Mesendoderm (in vitro differentiated cells): ENCODE measurements at regions not wholly inside any gene's neighbourhood (a gene's known extent, or its start where the extent isn't known, plus 50 kb on each side); places are given as distances from the start of the nearest gene placed in this dataset.
A peak's percentile ranks its signal among the peaks of the same experiment; 100 is the strongest.

ENCODE experiments used
- DNase-seq: peaks from one replicate; pipeline ENCODE4 v3.0.0; 2013
- H2AK5ac ChIP-seq: 2 replicates; pipeline ENCODE4 v1.6.1; 2013; ENCODE audit warnings: low read length, inconsistent platforms
- H2BK120ac ChIP-seq: 2 replicates; pipeline ENCODE4 v1.6.1; 2013; ENCODE audit warnings: low read depth, mild to moderate bottlenecking, low read length, moderate library complexity, mixed read lengths
- H2BK15ac ChIP-seq: replicated peaks from 2 replicates; pipeline ENCODE4 v1.6.1; 2013; ENCODE audit warnings: low read depth, mild to moderate bottlenecking, moderate library complexity
- H2BK5ac ChIP-seq: 2 replicates; pipeline ENCODE4 v1.6.1; 2013; ENCODE audit warnings: low read length, inconsistent platforms
- H3K18ac ChIP-seq: 2 replicates; pipeline ENCODE4 v1.6.1; 2013; ENCODE audit warnings: mild to moderate bottlenecking, low read length, mixed read lengths
- H3K23ac ChIP-seq: one replicate; pipeline ENCODE4 v1.6.1; 2013; ENCODE audit warnings: low read length
- H3K27ac ChIP-seq: 2 replicates; pipeline ENCODE4 v1.5.1; 2013; ENCODE audit warnings: low read depth, mild to moderate bottlenecking, inconsistent platforms, low read length, moderate library complexity
- H3K27me3 ChIP-seq: 2 replicates; pipeline ENCODE4 v1.6.1; 2013; ENCODE audit warnings: low read length, control low read depth, mild to moderate bottlenecking, inconsistent platforms; ENCODE audit not compliant: insufficient read depth, poor library complexity
- H3K36me3 ChIP-seq: 2 replicates; pipeline ENCODE4 v1.6.1; 2013; ENCODE audit warnings: low read length, inconsistent platforms; ENCODE audit not compliant: control insufficient read depth, insufficient read depth
- H3K4ac ChIP-seq: one replicate; pipeline ENCODE4 v1.6.1; 2013; ENCODE audit warnings: low read depth, mild to moderate bottlenecking, low read length, moderate library complexity
- H3K4me1 ChIP-seq: 2 replicates; pipeline ENCODE4 v1.6.1; 2013; ENCODE audit warnings: low read depth, low read length, inconsistent platforms; ENCODE audit not compliant: control insufficient read depth
- H3K4me2 ChIP-seq: 2 replicates; pipeline ENCODE4 v1.6.1; 2013; ENCODE audit warnings: low read length
- H3K4me3 ChIP-seq: 2 replicates; pipeline ENCODE4 v1.5.1; 2013; ENCODE audit warnings: mild to moderate bottlenecking, low read length
- H3K56ac ChIP-seq: one replicate; pipeline ENCODE4 v1.6.1; 2013; ENCODE audit warnings: low read length
- H3K79me1 ChIP-seq: 2 replicates; pipeline ENCODE4 v1.6.1; 2013; ENCODE audit warnings: low read length, inconsistent platforms
- H3K79me2 ChIP-seq: 2 replicates; pipeline ENCODE4 v1.6.1; 2013; ENCODE audit warnings: mild to moderate bottlenecking, low read length; ENCODE audit not compliant: control insufficient read depth, insufficient read depth
- H3K9ac ChIP-seq: 2 replicates; pipeline ENCODE4 v1.6.1; 2013; ENCODE audit warnings: low read length, inconsistent platforms
- H4K5ac ChIP-seq: one replicate; pipeline ENCODE4 v1.6.1; 2013; ENCODE audit warnings: low read length
- H4K8ac ChIP-seq: one replicate; pipeline ENCODE4 v1.6.1; 2013; ENCODE audit warnings: low read depth, mild to moderate bottlenecking, control low read depth, low read length, moderate library complexity
- WGBS: extraction: QIAGEN DNeasy Blood & Tissue Kit; methylation state at CpG from one replicate; pipeline ENCODE4 v1.1.7; 2013; ENCODE audit warnings: low lambda C conversion rate, missing lambda C conversion rate; ENCODE audit not compliant: insufficient coverage; ENCODE audit errors: extremely low coverage; 5-methylcytosine and 5-hydroxymethylcytosine counted together

- no peak overlapping the region for H4K5ac ChIP-seq
- no peak overlapping the region for H3K18ac ChIP-seq
- no peaks in the 10 kb centered on the region for H3K36me3 ChIP-seq
- H3K4me2 ChIP-seq = no peak overlapping the region
- H3K79me1 ChIP-seq = no peaks in the 10 kb centered on the region
- H3K27me3 ChIP-seq = no peaks in the 10 kb centered on the region
- H2BK15ac ChIP-seq = no peak overlapping the region
- no peak for DNase-seq
- no peak overlapping the region for H4K8ac ChIP-seq
- no peak overlapping the region for H3K27ac ChIP-seq
- no peak overlapping the region for H2BK120ac ChIP-seq
- H2AK5ac ChIP-seq = no peak overlapping the region
- no peak overlapping the region for H3K4me3 ChIP-seq
- no peak overlapping the region for H3K56ac ChIP-seq
- H3K4me1 ChIP-seq = no peaks in the 10 kb centered on the region
- H3K4ac ChIP-seq = no peak overlapping the region
- no peak overlapping the region for H3K9ac ChIP-seq
- no peaks in the 10 kb centered on the region for H3K79me2 ChIP-seq
- no CpG with 5 or more reads among the region's 2 CpGs for WGBS
- H2BK5ac ChIP-seq = no peak overlapping the region
- H3K23ac ChIP-seq = no peak overlapping the region
These were observed 411.7 kb downstream of the GALC start for GRCh38 chr14:87581298-87581697.

GRCh38 chr14:87579036-87579435 lies 413.9 kb downstream of the GALC start:
- H4K8ac ChIP-seq = no peak overlapping the region
- no peak overlapping the region for H2BK5ac ChIP-seq
- no peak overlapping the region for H2BK15ac ChIP-seq
- H3K4me3 ChIP-seq = no peak overlapping the region
- WGBS = no CpG with 5 or more reads among the region's 2 CpGs
- H3K23ac ChIP-seq = no peak overlapping the region
- no peak overlapping the region for H2AK5ac ChIP-seq
- no peak overlapping the region for H2BK120ac ChIP-seq
- H3K79me1 ChIP-seq = no peaks in the 10 kb centered on the region
- no peak overlapping the region for H3K56ac ChIP-seq
- no peak overlapping the region for H3K18ac ChIP-seq
- no peaks in the 10 kb centered on the region for H3K36me3 ChIP-seq
- no peak overlapping the region for H3K9ac ChIP-seq
- no peak overlapping the region for H3K27ac ChIP-seq
- no peak for DNase-seq
- no peaks in the 10 kb centered on the region for H3K27me3 ChIP-seq
- no peaks in the 10 kb centered on the region for H3K79me2 ChIP-seq
- no peak overlapping the region for H3K4me2 ChIP-seq
- no peak overlapping the region for H3K4ac ChIP-seq
- no peaks in the 10 kb centered on the region for H3K4me1 ChIP-seq
- no peak overlapping the region for H4K5ac ChIP-seq

DNA sequence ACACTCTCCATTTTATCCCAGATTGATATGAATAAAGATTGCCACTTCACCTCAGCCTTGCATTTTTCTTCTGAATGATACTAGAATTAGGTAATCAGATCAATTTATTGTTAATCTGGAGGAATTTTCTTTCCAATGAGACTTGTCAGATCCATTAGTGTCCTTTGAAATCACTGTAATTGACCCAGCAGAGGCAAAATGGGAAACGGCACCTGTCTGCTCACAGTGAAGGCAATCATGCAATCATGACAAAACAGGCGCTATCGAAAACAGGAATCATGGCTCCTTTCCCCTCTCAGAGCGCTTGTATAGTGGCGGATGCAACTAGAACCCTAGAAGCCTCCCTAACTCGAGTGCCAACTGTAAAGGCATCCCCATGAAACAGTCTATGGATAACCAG lies 417.6 kb downstream of the GALC start:
- Histone ChIP-seq H3K18ac (no peak overlapping the region), H4K8ac (no peak overlapping the region), H4K5ac (no peak overlapping the region), H3K4ac (no peak overlapping the region), H3K4me3 (no peak overlapping the region), H2AK5ac (no peak overlapping the region), H3K56ac (no peak overlapping the region), H3K27ac (no peak overlapping the region), H3K4me2 (no peak overlapping the region), H3K4me1 (no peaks in the 10 kb centered on the region), H3K9ac (no peak overlapping the region), H3K27me3 (no peaks in the 10 kb centered on the region), H3K23ac (no peak overlapping the region), H3K36me3 (no peaks in the 10 kb centered on the region), H3K79me2 (no peaks in the 10 kb centered on the region), H2BK15ac (no peak overlapping the region), H2BK5ac (no peak overlapping the region), H2BK120ac (no peak overlapping the region), H3K79me1 (no peaks in the 10 kb centered on the region)
- WGBS = no CpG with 5 or more reads among the region's 6 CpGs
- DNase-seq = no peak

DNA sequence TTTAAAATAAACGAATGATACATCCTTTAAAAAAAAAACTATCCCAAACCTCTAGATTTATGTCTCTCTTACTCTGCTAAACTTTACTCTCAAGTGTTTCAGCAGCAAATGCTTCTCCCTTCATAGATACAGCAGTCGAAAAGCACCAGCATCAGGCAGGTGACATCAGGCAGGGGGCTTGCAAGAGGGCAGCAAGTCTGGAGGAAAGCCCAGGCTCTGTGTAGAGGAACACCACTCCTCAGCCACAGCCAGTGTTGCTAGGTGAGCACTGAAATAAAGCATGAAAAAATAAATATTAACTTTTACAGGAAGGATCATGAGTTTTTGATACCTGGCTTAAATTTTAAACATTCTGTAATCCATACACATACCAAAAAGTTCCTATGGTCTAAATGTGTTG lies 419.4 kb downstream of the GALC start:
- no peaks in the 10 kb centered on the region for H3K36me3 ChIP-seq
- DNase-seq = no peak
- no peak overlapping the region for H2BK15ac ChIP-seq
- H3K23ac ChIP-seq = no peak overlapping the region
- no peak overlapping the region for H3K4ac ChIP-seq
- no peak overlapping the region for H3K27ac ChIP-seq
- H3K18ac ChIP-seq = no peak overlapping the region
- no peaks in the 10 kb centered on the region for H3K79me2 ChIP-seq
- H2BK120ac ChIP-seq = no peak overlapping the region
- no peak overlapping the region for H2BK5ac ChIP-seq
- H3K9ac ChIP-seq = no peak overlapping the region
- H2AK5ac ChIP-seq = no peak overlapping the region
- no peaks in the 10 kb centered on the region for H3K79me1 ChIP-seq
- H3K4me2 ChIP-seq = no peak overlapping the region
- H4K5ac ChIP-seq = no peak overlapping the region
- no peak overlapping the region for H3K56ac ChIP-seq
- H3K4me3 ChIP-seq = no peak overlapping the region
- H4K8ac ChIP-seq = no peak overlapping the region
- no CpG with 5 or more reads among the region's 2 CpGs for WGBS
- no peaks in the 10 kb centered on the region for H3K4me1 ChIP-seq
- H3K27me3 ChIP-seq = no peaks in the 10 kb centered on the region

DNA sequence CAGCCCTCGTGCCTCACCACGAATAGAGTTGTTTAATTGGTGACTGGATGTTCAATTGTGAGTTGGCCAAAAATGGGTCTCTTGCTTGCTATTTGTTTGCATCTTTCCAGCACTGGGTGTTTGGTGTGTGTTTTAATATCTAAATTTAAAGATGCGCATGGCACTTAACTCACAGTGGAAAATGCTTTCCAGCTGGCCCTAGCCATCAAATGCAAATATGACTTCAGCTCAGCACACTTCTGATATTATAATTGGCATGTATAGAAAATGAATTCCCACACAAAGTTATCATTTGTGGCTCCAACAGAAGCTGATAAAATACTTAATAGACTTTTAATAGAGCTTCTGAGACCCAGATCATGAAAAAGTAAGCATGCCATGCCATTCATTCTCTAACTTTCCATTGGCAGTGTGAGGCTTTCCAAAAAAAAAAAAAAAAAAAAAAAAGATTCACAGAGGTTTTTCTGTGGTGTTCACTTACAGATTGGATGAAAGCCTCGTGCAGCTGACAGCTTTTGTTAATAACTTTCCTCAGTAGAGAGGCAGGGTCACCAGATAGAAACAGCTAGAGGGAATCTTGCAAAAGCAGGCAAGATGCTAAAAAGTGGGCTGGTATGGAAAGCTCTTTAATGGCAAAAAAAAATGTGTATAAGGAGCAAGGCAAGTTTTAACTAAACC lies 425.2 kb downstream of the GALC start:
- Histone ChIP-seq H3K79me1 (no peaks in the 10 kb centered on the region), H3K4me2 (no peak overlapping the region), H2BK5ac (peak overlapping the region; percentile 10), H3K27me3 (no peaks in the 10 kb centered on the region), H3K4ac (no peak overlapping the region), H2BK120ac (peak overlapping the region; percentile 92), H3K4me3 (no peak overlapping the region), H3K23ac (no peak overlapping the region), H3K9ac (no peak overlapping the region), H4K5ac (no peak overlapping the region), H3K56ac (peak overlapping the region; percentile 11), H2AK5ac (no peak overlapping the region), H3K27ac (peak overlapping the region; percentile 66), H3K79me2 (no peaks in the 10 kb centered on the region), H3K36me3 (no peaks in the 10 kb centered on the region), H3K18ac (peak overlapping the region; percentile 68), H3K4me1 (peaks cover 9% of the 10 kb centered on the region), H4K8ac (no peak overlapping the region), H2BK15ac (no peak overlapping the region)
- no peak for DNase-seq
- WGBS = no CpG with 5 or more reads among the region's 4 CpGs

GRCh38 chr14:87566991-87567390 lies 426.0 kb downstream of the GALC start:
- no peaks in the 10 kb centered on the region for H3K36me3 ChIP-seq

More at GRCh38 chr14:87566991-87567390, 426.0 kb downstream of the GALC start:
- peak overlapping the region; percentile 11 for H3K56ac ChIP-seq
- H2BK15ac ChIP-seq = no peak overlapping the region
- peak overlapping the region; percentile 10 for H2BK5ac ChIP-seq
- peaks cover 9% of the 10 kb centered on the region for H3K4me1 ChIP-seq
- no peak overlapping the region for H3K9ac ChIP-seq
- no peak overlapping the region for H3K4me3 ChIP-seq
- H3K23ac ChIP-seq = no peak overlapping the region
- WGBS = no CpG with 5 or more reads among the region's 2 CpGs
- H3K79me1 ChIP-seq = no peaks in the 10 kb centered on the region
- no peaks in the 10 kb centered on the region for H3K27me3 ChIP-seq
- H3K4me2 ChIP-seq = no peak overlapping the region
- H3K18ac ChIP-seq = peak overlapping the region; percentile 84
- H2AK5ac ChIP-seq = no peak overlapping the region
- DNase-seq = peak; percentile 88
- H3K4ac ChIP-seq = no peak overlapping the region
- H3K79me2 ChIP-seq = no peaks in the 10 kb centered on the region
- H4K8ac ChIP-seq = no peak overlapping the region
- no peak overlapping the region for H2BK120ac ChIP-seq
- H3K27ac ChIP-seq = peak overlapping the region; percentile 26
- no peak overlapping the region for H4K5ac ChIP-seq
